Ishikawa (cell line): ENCODE measurements at regions not wholly inside any gene's neighbourhood (a gene's known extent, or its start where the extent isn't known, plus 50 kb on each side); places are given as distances from the start of the nearest gene placed in this dataset.

Experiments
- CREB1 ChIP-seq: IDR thresholded peaks from 2 replicates; pipeline ENCODE4 v1.6.1; 2012; ENCODE audit warnings: low read depth
- EP300 ChIP-seq: IDR thresholded peaks from 2 replicates; pipeline ENCODE4 v1.6.1; 2012; ENCODE audit warnings: borderline replicate concordance
- ZBTB7A ChIP-seq: IDR thresholded peaks from 2 replicates; pipeline ENCODE4 v1.6.1; 2012; ENCODE audit warnings: low read depth
- TF ChIP-seq, protein P1 (sequence below): IDR thresholded peaks from 2 replicates; pipeline ENCODE4 v1.6.1; 2012
- TF ChIP-seq, protein P2 (sequence below): IDR thresholded peaks from 2 replicates; pipeline ENCODE4 v1.6.1; 2012
- TF ChIP-seq, protein P3 (sequence below): IDR thresholded peaks from 2 replicates; pipeline ENCODE4 v1.6.1; 2012; ENCODE audit warnings: low read depth, mild to moderate bottlenecking

DNA sequence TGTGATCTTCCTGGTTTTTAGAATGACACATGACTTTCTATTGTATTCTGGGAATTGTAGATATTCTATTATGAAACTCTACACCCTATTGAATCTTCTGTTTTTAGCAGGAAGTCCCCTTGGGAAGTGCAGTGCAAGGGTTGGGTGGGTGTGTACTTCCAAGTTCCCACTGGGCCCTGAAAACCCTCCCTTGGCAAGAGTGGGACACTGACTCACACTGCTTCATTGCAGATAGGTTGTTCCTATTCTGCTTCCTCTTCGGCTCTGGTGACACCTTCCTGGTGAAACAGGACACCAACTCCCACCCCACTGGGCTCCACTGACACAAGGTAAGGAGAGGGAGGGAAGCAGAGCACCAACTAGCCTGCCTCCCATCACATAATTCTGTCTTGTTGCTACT is 121.8 kb downstream of the KCTD12 start:
- no peak for TF ChIP-seq EP300
- TF ChIP-seq, protein P1, sequence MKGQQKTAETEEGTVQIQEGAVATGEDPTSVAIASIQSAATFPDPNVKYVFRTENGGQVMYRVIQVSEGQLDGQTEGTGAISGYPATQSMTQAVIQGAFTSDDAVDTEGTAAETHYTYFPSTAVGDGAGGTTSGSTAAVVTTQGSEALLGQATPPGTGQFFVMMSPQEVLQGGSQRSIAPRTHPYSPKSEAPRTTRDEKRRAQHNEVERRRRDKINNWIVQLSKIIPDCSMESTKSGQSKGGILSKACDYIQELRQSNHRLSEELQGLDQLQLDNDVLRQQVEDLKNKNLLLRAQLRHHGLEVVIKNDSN: no peak
- no peak for TF ChIP-seq CREB1
- TF ChIP-seq ZBTB7A: no peak
- TF ChIP-seq, protein P2, sequence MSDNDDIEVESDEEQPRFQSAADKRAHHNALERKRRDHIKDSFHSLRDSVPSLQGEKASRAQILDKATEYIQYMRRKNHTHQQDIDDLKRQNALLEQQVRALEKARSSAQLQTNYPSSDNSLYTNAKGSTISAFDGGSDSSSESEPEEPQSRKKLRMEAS: no peak
- TF ChIP-seq, protein P3, sequence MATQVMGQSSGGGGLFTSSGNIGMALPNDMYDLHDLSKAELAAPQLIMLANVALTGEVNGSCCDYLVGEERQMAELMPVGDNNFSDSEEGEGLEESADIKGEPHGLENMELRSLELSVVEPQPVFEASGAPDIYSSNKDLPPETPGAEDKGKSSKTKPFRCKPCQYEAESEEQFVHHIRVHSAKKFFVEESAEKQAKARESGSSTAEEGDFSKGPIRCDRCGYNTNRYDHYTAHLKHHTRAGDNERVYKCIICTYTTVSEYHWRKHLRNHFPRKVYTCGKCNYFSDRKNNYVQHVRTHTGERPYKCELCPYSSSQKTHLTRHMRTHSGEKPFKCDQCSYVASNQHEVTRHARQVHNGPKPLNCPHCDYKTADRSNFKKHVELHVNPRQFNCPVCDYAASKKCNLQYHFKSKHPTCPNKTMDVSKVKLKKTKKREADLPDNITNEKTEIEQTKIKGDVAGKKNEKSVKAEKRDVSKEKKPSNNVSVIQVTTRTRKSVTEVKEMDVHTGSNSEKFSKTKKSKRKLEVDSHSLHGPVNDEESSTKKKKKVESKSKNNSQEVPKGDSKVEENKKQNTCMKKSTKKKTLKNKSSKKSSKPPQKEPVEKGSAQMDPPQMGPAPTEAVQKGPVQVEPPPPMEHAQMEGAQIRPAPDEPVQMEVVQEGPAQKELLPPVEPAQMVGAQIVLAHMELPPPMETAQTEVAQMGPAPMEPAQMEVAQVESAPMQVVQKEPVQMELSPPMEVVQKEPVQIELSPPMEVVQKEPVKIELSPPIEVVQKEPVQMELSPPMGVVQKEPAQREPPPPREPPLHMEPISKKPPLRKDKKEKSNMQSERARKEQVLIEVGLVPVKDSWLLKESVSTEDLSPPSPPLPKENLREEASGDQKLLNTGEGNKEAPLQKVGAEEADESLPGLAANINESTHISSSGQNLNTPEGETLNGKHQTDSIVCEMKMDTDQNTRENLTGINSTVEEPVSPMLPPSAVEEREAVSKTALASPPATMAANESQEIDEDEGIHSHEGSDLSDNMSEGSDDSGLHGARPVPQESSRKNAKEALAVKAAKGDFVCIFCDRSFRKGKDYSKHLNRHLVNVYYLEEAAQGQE: no peak
